Superior temporal gyrus (tissue), 1 donor: ENCODE measurements at regions not wholly inside any gene's neighbourhood (a gene's known extent, or its start where the extent isn't known, plus 50 kb on each side); places are given as distances from the start of the nearest gene placed in this dataset.
A peak's percentile ranks its signal among the peaks of the same experiment; 100 is the strongest.
"Not testable (repeated sequence)": the region's sequence is repeated elsewhere in the genome, so short reads cannot be mapped to it uniquely, and the experiment has no call there.

Source experiments
- DNase-seq: peaks from one replicate; pipeline ENCODE4 v3.0.0-alpha.2; 2016; ENCODE audit errors: extremely low spot score

GRCh38 chr2:174697255-174697654 lies 67.0 kb downstream of the CHRNA1 start:
- DNase-seq = peak; percentile 84

- DNase-seq = no peak
Measured at GRCh38 chr2:174694920-174695319, 69.4 kb downstream of the CHRNA1 start.

GRCh38 chr2:174694196-174694878 lies 69.9 kb downstream of the CHRNA1 start:
- no peak for DNase-seq

- DNase-seq = no peak
Measured at GRCh38 chr2:174693344-174693743, 70.9 kb downstream of the CHRNA1 start.

- DNase-seq = peak; percentile 93
Measured at GRCh38 chr2:174692256-174692919, 71.9 kb downstream of the CHRNA1 start.

GRCh38 chr2:174691201-174691779 lies 73.0 kb downstream of the CHRNA1 start:
- DNase-seq = no peak

- no peak for DNase-seq
Measured at GRCh38 chr2:174690026-174690425, 74.2 kb downstream of the CHRNA1 start.

- DNase-seq = peak; percentile 9
Measured at GRCh38 chr2:174688079-174688478, 76.2 kb downstream of the CHRNA1 start.

- no peak for DNase-seq
Measured at GRCh38 chr2:174686430-174686829, 77.8 kb downstream of the CHRNA1 start.

GRCh38 chr2:174683392-174683759 lies 80.9 kb downstream of the CHRNA1 start:
- peak; percentile 42 for DNase-seq

GRCh38 chr2:174682578-174683391 lies 81.5 kb downstream of the CHRNA1 start:
- DNase-seq = peak; percentile 58

- no peak for DNase-seq
Measured at GRCh38 chr2:174682007-174682577, 82.2 kb downstream of the CHRNA1 start.

- no peak for DNase-seq
Measured at GRCh38 chr2:174681099-174682006, 82.9 kb downstream of the CHRNA1 start.

- no peak for DNase-seq
Measured at GRCh38 chr2:174680221-174680620, 82.6 kb upstream of the WIPF1 start.

- no peak for DNase-seq
Measured at GRCh38 chr2:174678395-174678794, 80.8 kb upstream of the WIPF1 start.

- DNase-seq = no peak
Measured at GRCh38 chr2:174675615-174676014, 78.0 kb upstream of the WIPF1 start.

GRCh38 chr2:174673876-174674275 lies 76.3 kb upstream of the WIPF1 start:
- no peak for DNase-seq

GRCh38 chr2:174673440-174673839 lies 75.8 kb upstream of the WIPF1 start:
- DNase-seq = no peak

- not testable (repeated sequence) for DNase-seq
Measured at GRCh38 chr2:174671532-174671931, 73.9 kb upstream of the WIPF1 start.

GRCh38 chr2:174670446-174670845 lies 72.8 kb upstream of the WIPF1 start:
- no peak for DNase-seq

GRCh38 chr2:174669336-174669735 lies 71.7 kb upstream of the WIPF1 start:
- DNase-seq = no peak
